WERI-Rb-1 (cell line): ENCODE measurements at regions not wholly inside any gene's neighbourhood (a gene's known extent, or its start where the extent isn't known, plus 50 kb on each side); places are given as distances from the start of the nearest gene placed in this dataset.

Experiments used
- DNase-seq: peaks from one replicate; pipeline ENCODE4 v3.0.0-alpha.2; 2020
- H3K27ac ChIP-seq: fragments of 250-450 bp; sonication (Bioruptor Pico); 2 replicates; pipeline ENCODE4 v1.5.1; 2020; ENCODE audit warnings: mild to moderate bottlenecking, moderate library complexity
- H3K27me3 ChIP-seq: fragments of 250-450 bp; sonication (Bioruptor Pico); 2 replicates; pipeline ENCODE4 v1.5.1; 2021; ENCODE audit warnings: mild to moderate bottlenecking, low read depth, moderate library complexity; ENCODE audit not compliant: insufficient read depth, severe bottlenecking
- H3K36me3 ChIP-seq: fragments of 250-450 bp; sonication (Bioruptor Pico); 2 replicates; pipeline ENCODE4 v1.5.1; 2020; ENCODE audit warnings: mild to moderate bottlenecking, moderate library complexity
- H3K4me3 ChIP-seq: 2 replicates; pipeline ENCODE4 v1.5.1; 2011; ENCODE audit warnings: low read depth, mild to moderate bottlenecking, control low read depth, low read length
- H3K9me3 ChIP-seq: fragments of 250-450 bp; sonication (Bioruptor Pico); 2 replicates; pipeline ENCODE4 v1.5.1; 2021; ENCODE audit warnings: mild to moderate bottlenecking, moderate library complexity; ENCODE audit not compliant: severe bottlenecking
- CTCF ChIP-seq: IDR thresholded peaks from 2 replicates; pipeline ENCODE4 v1.5.1; 2011; ENCODE audit warnings: low read depth, mild to moderate bottlenecking, control low read depth, inconsistent platforms, low read length

GRCh38 chr18:75754433-75754832, 326.9 kb upstream of the SMIM21 start:
- no peak for TF ChIP-seq CTCF
- Histone ChIP-seq H3K27ac (no peak overlapping the region), H3K4me3 (no peak overlapping the region), H3K27me3 (no peaks in the 10 kb centered on the region), H3K36me3 (no peaks in the 10 kb centered on the region), H3K9me3 (no peaks in the 10 kb centered on the region)
- DNase-seq: no peak

DNA sequence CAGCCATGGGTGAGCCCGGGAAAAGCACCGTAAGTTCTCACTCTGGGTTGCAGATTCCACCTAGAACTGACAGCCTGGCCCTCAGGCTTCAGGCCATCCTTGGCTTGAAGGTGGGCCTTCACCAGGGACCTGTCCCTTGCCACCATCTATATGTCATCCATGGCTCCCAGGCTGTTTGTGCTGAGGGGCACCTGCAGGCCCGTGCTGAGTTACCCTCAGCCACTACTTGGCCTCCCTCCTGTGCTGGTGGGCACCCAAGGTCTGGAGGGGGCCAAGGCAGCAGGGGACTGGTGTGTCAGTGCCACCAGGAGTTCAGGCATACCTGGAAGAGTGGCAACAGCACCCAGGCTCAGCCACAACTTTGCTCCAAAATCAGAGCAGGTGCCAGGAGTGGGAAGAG, 326.2 kb upstream of the SMIM21 start:
- TF ChIP-seq CTCF: no peak
- Histone ChIP-seq H3K4me3 (no peak overlapping the region), H3K9me3 (no peaks in the 10 kb centered on the region), H3K27me3 (no peaks in the 10 kb centered on the region), H3K36me3 (no peaks in the 10 kb centered on the region), H3K27ac (no peak overlapping the region)
- DNase-seq: no peak

DNA sequence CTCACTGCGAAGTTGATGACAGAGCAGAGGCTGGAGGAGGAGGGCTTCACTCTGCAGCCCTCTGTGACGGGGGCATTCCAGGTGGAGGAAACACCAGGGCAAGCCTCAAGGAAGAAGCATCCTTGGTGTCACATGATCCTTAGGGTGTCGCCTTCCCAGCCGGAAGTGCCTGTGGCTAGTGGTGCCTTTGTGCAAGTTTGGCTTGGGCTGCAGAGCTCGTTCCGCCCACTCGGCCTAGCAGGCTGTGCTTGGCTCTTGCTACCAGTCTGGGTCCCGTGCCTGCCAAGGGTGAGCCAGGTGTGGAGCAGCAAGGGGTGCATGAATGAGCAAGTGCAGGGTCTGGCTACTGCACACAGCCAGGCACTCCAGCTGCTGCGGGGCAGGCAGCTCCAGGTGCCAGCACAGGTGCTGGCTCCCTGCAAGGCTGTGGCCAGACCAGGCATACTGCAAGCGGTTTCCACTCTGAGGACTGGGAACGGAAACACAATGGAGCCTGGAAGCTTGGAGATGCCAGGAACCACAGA, 325.3 kb upstream of the SMIM21 start:
- Histone ChIP-seq H3K27me3 (no peaks in the 10 kb centered on the region), H3K4me3 (no peak overlapping the region), H3K36me3 (no peaks in the 10 kb centered on the region), H3K27ac (no peak overlapping the region), H3K9me3 (no peaks in the 10 kb centered on the region)
- DNase-seq: no peak
- TF ChIP-seq CTCF: no peak

DNA sequence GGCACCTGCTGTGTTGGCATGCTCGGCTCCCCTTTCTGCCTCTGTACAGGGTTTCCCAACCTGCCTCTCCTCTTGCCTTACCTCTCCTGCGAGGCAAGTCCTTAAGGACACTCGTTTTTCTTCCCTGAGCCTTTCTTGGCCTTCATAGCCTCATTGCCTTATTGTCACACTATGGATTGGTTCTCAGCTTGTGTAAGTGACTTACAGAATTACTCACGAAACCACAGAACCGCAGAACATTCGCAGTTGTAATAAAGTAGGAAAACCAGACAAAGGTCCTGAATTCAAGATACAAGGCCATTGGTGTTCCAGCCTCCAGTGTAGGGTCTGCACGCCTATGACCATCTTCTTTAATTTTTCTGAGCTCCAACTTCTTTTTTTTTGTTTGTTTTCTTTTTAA, 317.6 kb upstream of the SMIM21 start:
- no peak overlapping the region for H3K4me3 ChIP-seq
- H3K27me3 ChIP-seq: no peaks in the 10 kb centered on the region
- H3K27ac ChIP-seq: no peak overlapping the region
- DNase-seq: no peak
- H3K9me3 ChIP-seq: no peaks in the 10 kb centered on the region
- no peaks in the 10 kb centered on the region for H3K36me3 ChIP-seq
- no peak for TF ChIP-seq CTCF

- no peaks in the 10 kb centered on the region for H3K9me3 ChIP-seq
- H3K27me3 ChIP-seq: no peaks in the 10 kb centered on the region
- no peak for TF ChIP-seq CTCF
- no peak overlapping the region for H3K4me3 ChIP-seq
- H3K36me3 ChIP-seq: no peaks in the 10 kb centered on the region
- no peak overlapping the region for H3K27ac ChIP-seq
- no peak for DNase-seq
Measured at GRCh38 chr18:75742516-75742915, 315.0 kb upstream of the SMIM21 start.

DNA sequence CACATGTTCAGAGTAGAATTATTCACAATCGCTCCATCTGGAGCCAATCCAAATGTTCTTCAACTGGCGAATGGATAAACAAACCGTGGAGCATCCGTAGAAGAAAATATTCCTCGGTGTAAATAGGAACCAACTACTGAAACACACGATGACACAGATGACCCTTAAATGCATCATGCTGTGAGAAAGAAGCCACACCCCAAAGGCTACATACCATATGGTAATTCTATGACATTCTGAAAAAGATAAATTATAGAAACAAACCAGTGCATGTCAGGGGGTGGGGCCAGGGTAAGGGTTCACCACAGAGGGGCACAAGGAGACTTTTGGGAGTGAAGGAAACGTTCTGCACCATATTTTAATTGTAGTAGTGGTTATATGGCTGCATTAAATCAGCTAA, 312.2 kb upstream of the SMIM21 start:
- Histone ChIP-seq H3K9me3 (no peaks in the 10 kb centered on the region), H3K27me3 (no peaks in the 10 kb centered on the region), H3K4me3 (no peak overlapping the region), H3K27ac (no peak overlapping the region), H3K36me3 (no peaks in the 10 kb centered on the region)
- DNase-seq: no peak
- TF ChIP-seq CTCF: no peak
